NT2/D1 (cell line): ENCODE measurements at regions not wholly inside any gene's neighbourhood (a gene's known extent, or its start where the extent isn't known, plus 50 kb on each side); places are given as distances from the start of the nearest gene placed in this dataset.

Experiments
- DNase-seq: peaks from one replicate; pipeline ENCODE4 v3.0.0-alpha.2; 2011; ENCODE audit warnings: low read depth, low spot score
- H3K27me3 ChIP-seq: 2 replicates; pipeline ENCODE4 v1.6.0; 2011; ENCODE audit warnings: mild to moderate bottlenecking; ENCODE audit not compliant: insufficient read length, insufficient read depth
- H3K36me3 ChIP-seq: 2 replicates; pipeline ENCODE4 v1.6.1; 2011; ENCODE audit warnings: mild to moderate bottlenecking, low read length, mixed read lengths; ENCODE audit not compliant: insufficient read depth, insufficient read length
- H3K4me1 ChIP-seq: 2 replicates; pipeline ENCODE4 v1.5.1; 2011; ENCODE audit not compliant: insufficient read depth, insufficient read length
- H3K4me3 ChIP-seq: 2 replicates; pipeline ENCODE4 v1.5.1; 2011; ENCODE audit warnings: low read depth; ENCODE audit not compliant: insufficient read length
- H3K9ac ChIP-seq: 2 replicates; pipeline ENCODE4 v1.6.0; 2011; ENCODE audit warnings: low read depth; ENCODE audit not compliant: insufficient read length
- H3K9me3 ChIP-seq: 2 replicates; pipeline ENCODE4 v1.5.1; 2011; ENCODE audit warnings: mild to moderate bottlenecking, low read length; ENCODE audit not compliant: insufficient read depth
- SUZ12 ChIP-seq: IDR thresholded peaks from 2 replicates; pipeline ENCODE4 v1.6.1; 2011; ENCODE audit not compliant: insufficient read length, insufficient read depth; ENCODE audit errors: extremely low read depth
- YY1 ChIP-seq: IDR thresholded peaks from 2 replicates; pipeline ENCODE4 v1.6.1; 2011; ENCODE audit not compliant: insufficient read length, insufficient read depth
- ZNF274 ChIP-seq: IDR thresholded peaks from 2 replicates; pipeline ENCODE4 v1.6.1; 2011; ENCODE audit warnings: mild to moderate bottlenecking, low read depth, low read length

GRCh38 chr22:27554106-27554811 lies 247.3 kb downstream of the MN1 start:
- TF ChIP-seq YY1 = no peak
- TF ChIP-seq SUZ12 = no peak
- TF ChIP-seq ZNF274 = no peak
- no peak for DNase-seq
- H3K9me3 ChIP-seq = peaks cover 6% of the 10 kb centered on the region; the same call in 1 of the 2 replicates
- H3K4me1 ChIP-seq = peaks cover 5% of the 10 kb centered on the region
- no peak overlapping the region for H3K9ac ChIP-seq
- H3K27me3 ChIP-seq = no peaks in the 10 kb centered on the region
- no peak overlapping the region for H3K4me3 ChIP-seq
- no peaks in the 10 kb centered on the region for H3K36me3 ChIP-seq

- H3K4me3 ChIP-seq = no peak overlapping the region
- peaks cover 5% of the 10 kb centered on the region for H3K4me1 ChIP-seq
- no peak overlapping the region for H3K9ac ChIP-seq
- H3K9me3 ChIP-seq = peaks cover 6% of the 10 kb centered on the region; the same call in 1 of the 2 replicates
- TF ChIP-seq SUZ12 = no peak
- TF ChIP-seq ZNF274 = no peak
- no peak for TF ChIP-seq YY1
- no peak for DNase-seq
- no peaks in the 10 kb centered on the region for H3K27me3 ChIP-seq
- no peaks in the 10 kb centered on the region for H3K36me3 ChIP-seq
Observed at GRCh38 chr22:27554841-27555456, 246.6 kb downstream of the MN1 start.

DNA sequence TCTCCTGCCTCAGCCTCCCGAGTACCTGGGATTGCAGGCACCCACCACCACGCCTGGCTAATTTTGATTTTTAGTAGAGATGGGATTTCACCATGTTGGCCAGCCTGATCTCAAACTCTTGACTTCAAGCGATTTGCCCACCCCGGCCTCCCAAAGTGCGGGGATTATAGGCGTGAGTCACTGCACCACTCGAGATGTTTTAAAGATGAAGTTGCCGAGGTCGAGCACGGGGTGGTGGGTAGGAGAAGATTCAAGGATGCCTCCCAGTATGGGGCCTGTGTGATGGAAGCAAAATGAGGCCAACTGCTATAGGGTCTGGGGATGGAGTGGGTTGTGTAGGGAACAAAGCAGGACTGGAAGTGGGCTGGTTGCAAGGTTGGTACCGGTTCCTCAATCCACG lies 245.2 kb downstream of the MN1 start:
- Histone ChIP-seq H3K4me1 (peaks cover 5% of the 10 kb centered on the region), H3K9me3 (peaks cover 6% of the 10 kb centered on the region; the same call in 1 of the 2 replicates), H3K9ac (no peak overlapping the region), H3K36me3 (no peaks in the 10 kb centered on the region), H3K4me3 (no peak overlapping the region), H3K27me3 (no peaks in the 10 kb centered on the region)
- no peak for DNase-seq
- TF ChIP-seq ZNF274 = no peak
- TF ChIP-seq SUZ12 = no peak
- no peak for TF ChIP-seq YY1

DNA sequence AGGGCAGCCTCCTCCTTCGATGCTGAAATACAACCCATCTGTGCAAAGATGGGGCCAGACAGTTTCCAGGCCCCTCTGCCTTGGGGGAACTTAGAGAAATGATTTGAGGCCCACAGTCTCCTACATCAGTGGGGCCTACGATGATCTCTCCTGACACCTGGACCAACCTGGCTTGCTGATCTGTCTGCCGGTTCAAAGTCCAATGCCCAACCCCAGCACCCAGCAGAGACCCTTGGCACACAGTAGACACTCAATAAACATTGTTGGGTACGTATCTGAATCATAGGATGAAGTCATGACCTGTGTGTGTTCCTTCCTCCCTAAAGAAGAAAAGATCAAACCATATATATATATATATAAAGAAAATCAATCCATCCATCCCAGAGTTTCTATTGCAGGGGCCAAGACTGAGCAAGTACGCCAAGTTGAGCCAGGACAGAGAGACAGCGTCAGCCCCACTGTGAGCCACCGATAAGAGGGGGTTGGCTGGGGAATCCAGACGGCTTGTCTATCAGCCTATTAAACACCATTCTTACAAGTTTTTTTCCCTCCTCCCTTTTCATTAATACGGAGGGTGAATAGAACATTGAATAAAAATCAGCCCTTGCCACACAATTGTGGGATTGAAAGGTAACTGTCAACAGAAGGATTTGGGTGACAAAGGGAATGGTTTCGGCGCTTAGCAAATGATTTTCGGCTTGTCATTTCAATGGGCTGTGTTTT lies 244.1 kb downstream of the MN1 start:
- peaks cover 5% of the 10 kb centered on the region for H3K4me1 ChIP-seq
- no peaks in the 10 kb centered on the region for H3K36me3 ChIP-seq
- H3K4me3 ChIP-seq = no peak overlapping the region
- DNase-seq = no peak
- H3K9ac ChIP-seq = no peak overlapping the region
- H3K9me3 ChIP-seq = peaks cover 6% of the 10 kb centered on the region; the same call in 1 of the 2 replicates
- no peak for TF ChIP-seq ZNF274
- H3K27me3 ChIP-seq = no peaks in the 10 kb centered on the region

- Histone ChIP-seq H3K9me3 (no peaks in the 10 kb centered on the region), H3K36me3 (no peaks in the 10 kb centered on the region), H3K9ac (no peak overlapping the region), H3K4me3 (no peak overlapping the region), H3K27me3 (no peaks in the 10 kb centered on the region), H3K4me1 (peaks cover 5% of the 10 kb centered on the region)
- no peak for DNase-seq
- no peak for TF ChIP-seq ZNF274
- TF ChIP-seq SUZ12 = no peak
- TF ChIP-seq YY1 = no peak
Observed at GRCh38 chr22:27558658-27559371, 242.7 kb downstream of the MN1 start.

GRCh38 chr22:27560781-27561180 lies 240.8 kb downstream of the MN1 start:
- Histone ChIP-seq H3K9ac (no peak overlapping the region), H3K4me3 (no peak overlapping the region), H3K36me3 (no peaks in the 10 kb centered on the region), H3K27me3 (no peaks in the 10 kb centered on the region), H3K4me1 (peaks cover 2% of the 10 kb centered on the region), H3K9me3 (no peaks in the 10 kb centered on the region)
- TF ChIP-seq YY1 = no peak
- TF ChIP-seq ZNF274 = no peak
- no peak for TF ChIP-seq SUZ12
- no peak for DNase-seq

GRCh38 chr22:27561286-27561904 lies 240.2 kb downstream of the MN1 start:
- H3K4me1 ChIP-seq = peaks cover 2% of the 10 kb centered on the region
- H3K9me3 ChIP-seq = no peaks in the 10 kb centered on the region
- no peak overlapping the region for H3K4me3 ChIP-seq
- TF ChIP-seq YY1 = no peak
- TF ChIP-seq SUZ12 = no peak
- no peak for TF ChIP-seq ZNF274
- no peak for DNase-seq
- no peaks in the 10 kb centered on the region for H3K27me3 ChIP-seq
- H3K9ac ChIP-seq = no peak overlapping the region
- H3K36me3 ChIP-seq = no peaks in the 10 kb centered on the region
